H9 (cell line): ENCODE measurements at regions not wholly inside any gene's neighbourhood (a gene's known extent, or its start where the extent isn't known, plus 50 kb on each side); places are given as distances from the start of the nearest gene placed in this dataset.

Experiments used
- DNase-seq: peaks from one replicate; pipeline ENCODE4 v3.0.0-alpha.2; 2017
- H2AFZ ChIP-seq: one replicate; pipeline ENCODE4 v1.6.1; 2013; ENCODE audit warnings: mild to moderate bottlenecking, low read length, control low read depth, moderate library complexity
- H2AK5ac ChIP-seq: 2 replicates; pipeline ENCODE4 v1.6.1; 2013; ENCODE audit warnings: low read length, control low read depth, mixed read lengths; ENCODE audit not compliant: insufficient read length
- H2BK120ac ChIP-seq: one replicate; pipeline ENCODE4 v1.6.1; 2013; ENCODE audit warnings: low read depth, mild to moderate bottlenecking, low read length, control low read depth, inconsistent platforms; ENCODE audit not compliant: poor library complexity, severe bottlenecking
- H2BK12ac ChIP-seq: 2 replicates; pipeline ENCODE4 v1.6.1; 2013; ENCODE audit warnings: low read length, control low read depth, mixed read lengths, low read depth; ENCODE audit not compliant: insufficient read length
- H2BK15ac ChIP-seq: 2 replicates; pipeline ENCODE4 v1.6.1; 2013; ENCODE audit warnings: low read depth, low read length, control low read depth
- H2BK20ac ChIP-seq: one replicate; pipeline ENCODE4 v1.6.1; 2013; ENCODE audit warnings: low read depth, mild to moderate bottlenecking, low read length, control low read depth, inconsistent platforms; ENCODE audit not compliant: poor library complexity, severe bottlenecking
- H2BK5ac ChIP-seq: 2 replicates; pipeline ENCODE4 v1.6.1; 2013; ENCODE audit warnings: low read length, control low read depth, mixed read lengths; ENCODE audit not compliant: insufficient read length
- H3K14ac ChIP-seq: 2 replicates; pipeline ENCODE4 v1.6.1; 2013; ENCODE audit warnings: low read length, control low read depth; ENCODE audit not compliant: insufficient read depth
- H3K18ac ChIP-seq: 2 replicates; pipeline ENCODE4 v1.6.1; 2013; ENCODE audit warnings: low read depth, mild to moderate bottlenecking, mixed read lengths, low read length, control low read depth; ENCODE audit not compliant: insufficient read length
- H3K23ac ChIP-seq: 2 replicates; pipeline ENCODE4 v1.6.1; 2013; ENCODE audit warnings: low read length, control low read depth, mixed read lengths, low read depth; ENCODE audit not compliant: insufficient read length
- H3K23me2 ChIP-seq: 2 replicates; pipeline ENCODE4 v1.6.1; 2013; ENCODE audit warnings: low read depth, mild to moderate bottlenecking, mixed read lengths, low read length, control low read depth; ENCODE audit not compliant: insufficient read length, poor library complexity, severe bottlenecking
- H3K27ac ChIP-seq: 2 replicates; pipeline ENCODE4 v1.5.1; 2013; ENCODE audit warnings: low read length, control low read depth, mixed read lengths, low read depth; ENCODE audit not compliant: insufficient read length
- H3K27me3 ChIP-seq: 2 replicates; pipeline ENCODE4 v1.6.1; 2013; ENCODE audit warnings: low read length, control low read depth, inconsistent platforms; ENCODE audit not compliant: insufficient read depth
- H3K4ac ChIP-seq: 2 replicates; pipeline ENCODE4 v1.6.1; 2013; ENCODE audit warnings: low read depth, mild to moderate bottlenecking, control low read depth, inconsistent platforms, low read length, moderate library complexity
- H3K4me1 ChIP-seq: 2 replicates; pipeline ENCODE4 v1.6.1; 2013; ENCODE audit warnings: low read length, control low read depth, inconsistent platforms; ENCODE audit not compliant: insufficient read depth
- H3K4me2 ChIP-seq: 2 replicates; pipeline ENCODE4 v1.6.1; 2013; ENCODE audit warnings: low read length, control low read depth, mixed read lengths; ENCODE audit not compliant: insufficient read length, insufficient read depth
- H3K56ac ChIP-seq: 2 replicates; pipeline ENCODE4 v1.6.1; 2013; ENCODE audit warnings: low read depth, mild to moderate bottlenecking, mixed read lengths, low read length, control low read depth; ENCODE audit not compliant: insufficient read length
- H3K79me1 ChIP-seq: 2 replicates; pipeline ENCODE4 v1.6.1; 2013; ENCODE audit warnings: low read depth, mild to moderate bottlenecking, moderate library complexity, low read length, control low read depth, inconsistent platforms; ENCODE audit not compliant: insufficient read depth, poor library complexity, severe bottlenecking
- H3K79me2 ChIP-seq: 2 replicates; pipeline ENCODE4 v1.6.1; 2013; ENCODE audit warnings: low read length, control low read depth, inconsistent platforms; ENCODE audit not compliant: insufficient read depth
- H3K9ac ChIP-seq: 2 replicates; pipeline ENCODE4 v1.6.1; 2013; ENCODE audit warnings: low read length, control low read depth, mixed read lengths; ENCODE audit not compliant: insufficient read length; ENCODE audit errors: extremely low read depth
- H3K9me3 ChIP-seq: one replicate; pipeline ENCODE4 v1.6.1; 2013; ENCODE audit warnings: low read depth, low read length, inconsistent platforms; ENCODE audit not compliant: control insufficient read depth
- H3T11ph ChIP-seq: one replicate; pipeline ENCODE4 v1.6.1; 2013; ENCODE audit warnings: mild to moderate bottlenecking, low read length, control low read depth, inconsistent platforms
- H4K20me1 ChIP-seq: one replicate; pipeline ENCODE4 v1.6.1; 2013; ENCODE audit not compliant: control insufficient read depth, insufficient read length, insufficient read depth
- H4K5ac ChIP-seq: 2 replicates; pipeline ENCODE4 v1.6.1; 2013; ENCODE audit warnings: low read depth, mild to moderate bottlenecking, mixed read lengths, low read length, control low read depth; ENCODE audit not compliant: insufficient read length
- H4K8ac ChIP-seq: replicated peaks from 2 replicates; pipeline ENCODE4 v1.6.1; 2013; ENCODE audit warnings: low read length, control low read depth, mixed read lengths, low read depth; ENCODE audit not compliant: insufficient read length
- H4K91ac ChIP-seq: 2 replicates; pipeline ENCODE4 v1.6.1; 2013; ENCODE audit warnings: low read depth, mild to moderate bottlenecking, moderate library complexity, mixed read lengths, low read length, control low read depth; ENCODE audit not compliant: insufficient read length
- H3K27ac Mint-ChIP-seq, 3 experiments: 2 replicates in 2 of 3; 3 replicates in 1 of 3; pipeline ENCODE4 v1.8.0; 2020 to 2021; ENCODE audit warnings: mixed read lengths in 3 of 3, mild to moderate bottlenecking in 1 of 3, moderate library complexity in 1 of 3
- H3K27me3 Mint-ChIP-seq: 2 replicates; pipeline ENCODE4 v1.8.0; 2021; ENCODE audit warnings: low read depth, mild to moderate bottlenecking, moderate library complexity, mixed read lengths
- H3K36me3 Mint-ChIP-seq, 3 experiments: 2 replicates in 2 of 3; 3 replicates in 1 of 3; pipeline ENCODE4 v1.8.0; 2020 to 2021; ENCODE audit warnings: low read depth in 3 of 3, mixed read lengths in 3 of 3; ENCODE audit not compliant: insufficient read depth in 1 of 3
- H3K4me1 Mint-ChIP-seq, 2 experiments: 2 replicates each; pipeline ENCODE4 v1.8.0; 2020; ENCODE audit warnings: mixed read lengths in 2 of 2
- H3K4me3 Mint-ChIP-seq, 2 experiments: 2 replicates in 1 of 2; 3 replicates in 1 of 2; pipeline ENCODE4 v1.8.0; 2020 to 2021; ENCODE audit warnings: mild to moderate bottlenecking in 2 of 2, mixed read lengths in 2 of 2, moderate library complexity in 1 of 2
- H3K9me3 Mint-ChIP-seq, 2 experiments: 2 replicates in 1 of 2; 3 replicates in 1 of 2; pipeline ENCODE4 v1.8.0; 2020; ENCODE audit warnings: mild to moderate bottlenecking in 2 of 2, mixed read lengths in 2 of 2, moderate library complexity in 1 of 2
- CTCF ChIP-seq: fragments of 200-600 bp; sonication (generic); conservative IDR thresholded peaks from 3 replicates; pipeline ENCODE4 v1.8.0; 2021; ENCODE audit warnings: antibody characterized with exemption, mild to moderate bottlenecking
- WGBS: extraction: QIAGEN DNeasy Blood & Tissue Kit; methylation state at CpG from one replicate; pipeline ENCODE4 v1.1.7; 2013; ENCODE audit warnings: missing lambda C conversion rate, low lambda C conversion rate, mixed read lengths; ENCODE audit not compliant: insufficient read length; ENCODE audit errors: extremely low coverage; 5-methylcytosine and 5-hydroxymethylcytosine counted together

GRCh38 chr11:115677190-115677589, 173.0 kb upstream of the CADM1 start:
- Histone ChIP-seq H2BK12ac (no peak overlapping the region), H3K14ac (no peak overlapping the region), H2BK120ac (no peak overlapping the region), H3K79me2 (no peaks in the 10 kb centered on the region), H3K9me3 (no peaks in the 10 kb centered on the region), H2AK5ac (no peak overlapping the region), H3K27ac (no peak overlapping the region), H3K18ac (no peak overlapping the region), H2BK15ac (no peak overlapping the region), H3K79me1 (no peaks in the 10 kb centered on the region), H4K5ac (no peak overlapping the region), H4K8ac (no peak overlapping the region), H3K9ac (no peak overlapping the region), H2BK5ac (no peak overlapping the region), H4K20me1 (no peaks in the 10 kb centered on the region), H3K23ac (no peak overlapping the region), H3K4ac (no peak overlapping the region), H3K4me1 (no peaks in the 10 kb centered on the region; the same call in 1 of the 2 replicates), H3K27me3 (no peaks in the 10 kb centered on the region), H4K91ac (no peak overlapping the region), H3K56ac (no peak overlapping the region), H2AFZ (no peak overlapping the region), H2BK20ac (no peak overlapping the region), H3T11ph (no peak overlapping the region), H3K23me2 (no peaks in the 10 kb centered on the region), H3K4me2 (no peak overlapping the region)
- no peak for DNase-seq
- H3K36me3 Mint-ChIP-seq: no peaks in the 10 kb centered on the region
- H3K27ac Mint-ChIP-seq: no peak overlapping the region; a peak in 1 of 7 replicates
- H3K9me3 Mint-ChIP-seq: no peaks in the 10 kb centered on the region; a peak in 1 of 5 replicates
- H3K27me3 Mint-ChIP-seq: peaks cover 7% of the 10 kb centered on the region
- no peak overlapping the region for H3K4me3 Mint-ChIP-seq
- peaks cover 14 to 29% of the 10 kb centered on the region in 2 experiments for H3K4me1 Mint-ChIP-seq
- WGBS: no CpG with 5 or more reads among the region's 4 CpGs
- no peak for TF ChIP-seq CTCF
